Stimulated activated CD4-positive, alpha-beta T cell treated with anti-CD3 and anti-CD28 coated beads, Interleukin-12 subunit alpha, Interleukin-12 subunit beta, amount 100 ng/mL, for 48 hours (primary cell): ENCODE measurements at regions not wholly inside any gene's neighbourhood (a gene's known extent, or its start where the extent isn't known, plus 50 kb on each side); places are given as distances from the start of the nearest gene placed in this dataset.
"Not testable (repeated sequence)": the region's sequence is repeated elsewhere in the genome, so short reads cannot be mapped to it uniquely, and the experiment has no call there.

Experiments
- DNase-seq, 3 donors: peaks; one replicate each; pipeline ENCODE4 v3.0.0-alpha.2; 2020; ENCODE audit warnings: low read depth in 2 of 3, low spot score in 1 of 3

DNA sequence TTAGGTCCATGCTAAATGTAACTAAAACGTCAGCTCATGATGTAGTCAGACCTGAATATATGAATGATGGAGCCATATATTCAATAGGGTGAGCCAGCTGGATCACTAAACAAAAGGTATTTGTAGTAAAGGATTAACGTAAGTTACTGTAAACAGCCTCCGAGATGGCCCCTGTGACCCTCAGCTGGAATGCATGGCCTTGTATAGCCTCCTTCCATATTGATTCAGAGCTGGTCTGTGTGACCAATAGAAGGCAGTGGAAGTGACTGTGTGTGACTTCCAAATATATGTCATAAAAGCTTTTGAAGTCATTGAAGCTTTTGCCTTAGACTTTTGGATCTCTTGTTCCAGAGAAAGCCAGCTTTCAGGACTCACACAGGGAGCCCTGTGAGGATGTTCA is 154.4 kb upstream of the CHD1 start:
- DNase-seq, result no peak

DNA sequence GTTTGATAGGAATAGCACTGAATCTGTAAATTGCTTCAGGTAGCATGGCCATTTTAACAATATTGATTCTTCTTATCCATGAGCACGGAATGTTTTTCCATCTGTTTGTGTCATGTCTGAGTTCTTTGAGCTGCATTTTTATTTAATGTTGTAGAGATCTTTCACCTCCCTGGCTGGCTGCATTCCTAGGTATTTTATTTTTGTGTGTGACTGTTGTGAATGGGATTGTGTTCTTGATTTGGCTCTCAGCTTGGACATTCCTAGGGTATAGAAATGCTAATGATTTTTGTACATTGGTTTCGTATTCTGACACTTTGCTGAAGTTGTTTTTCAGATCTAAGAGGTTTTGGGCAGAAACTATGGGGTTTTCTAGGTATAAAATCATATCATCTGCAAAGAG is 152.9 kb upstream of the CHD1 start:
- DNase-seq, result no peak

DNA sequence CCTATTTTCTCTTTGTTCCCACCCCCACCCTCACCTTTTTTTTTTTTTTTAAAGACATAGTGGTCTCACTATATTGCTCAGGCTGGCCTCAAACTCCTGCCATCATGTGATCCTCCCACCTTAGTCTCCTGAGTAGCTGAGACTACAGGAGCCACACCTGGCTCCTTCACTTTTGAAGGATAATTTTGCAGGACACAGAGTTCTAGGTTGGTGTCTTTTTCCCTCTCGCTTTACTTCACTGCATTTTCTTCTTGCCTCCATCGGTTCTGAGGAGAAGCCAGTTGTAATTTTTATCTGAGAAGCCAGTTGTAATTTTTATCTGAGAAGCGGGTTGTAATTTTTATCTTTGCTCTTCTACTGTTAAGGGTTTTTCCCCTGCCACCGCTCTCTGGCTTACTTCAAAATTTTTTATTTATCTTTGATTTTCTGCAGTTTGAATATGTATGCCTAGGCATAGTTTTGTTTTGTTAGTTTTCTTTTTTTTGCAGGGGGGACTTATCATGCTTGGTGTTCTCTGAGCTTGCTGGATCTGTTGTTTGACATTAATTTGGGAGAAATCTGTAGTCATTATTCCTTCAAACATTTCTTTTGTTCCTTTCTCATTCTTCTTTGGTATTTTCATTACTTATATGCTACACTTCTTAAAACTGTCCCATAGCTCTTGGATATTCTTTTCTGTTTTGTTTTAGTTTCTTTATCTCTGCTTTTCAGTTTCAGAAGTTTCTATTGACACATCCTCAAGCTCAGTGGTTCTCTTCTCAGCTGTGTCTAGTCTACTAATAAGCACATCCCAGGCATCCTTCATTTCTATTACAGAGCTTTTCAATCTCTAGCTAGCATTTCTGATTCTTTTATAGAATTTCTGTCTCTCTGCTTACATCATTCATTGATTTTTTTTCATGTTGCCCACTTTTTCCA is 148.2 kb upstream of the CHD1 start:
- DNase-seq, result no peak

DNA sequence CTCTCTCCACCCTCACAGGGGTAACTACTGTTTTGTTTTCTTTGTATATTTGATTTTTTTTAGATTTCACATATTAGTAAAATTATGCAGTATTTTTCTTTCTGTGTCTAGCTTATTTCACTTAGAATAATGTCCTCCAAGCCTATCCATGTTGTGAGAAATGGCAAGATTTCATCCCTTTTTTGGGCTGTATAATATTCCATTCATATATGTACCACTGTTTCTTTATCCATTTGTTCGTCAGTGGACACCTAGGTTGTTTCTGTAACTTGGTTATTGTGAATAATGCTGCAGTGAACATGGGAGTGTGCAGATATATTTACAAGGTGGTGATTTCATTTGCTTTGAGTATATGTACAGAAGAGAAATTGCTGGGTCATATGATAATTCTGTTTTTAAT is 144.0 kb upstream of the CHD1 start:
- no peak for DNase-seq

DNA sequence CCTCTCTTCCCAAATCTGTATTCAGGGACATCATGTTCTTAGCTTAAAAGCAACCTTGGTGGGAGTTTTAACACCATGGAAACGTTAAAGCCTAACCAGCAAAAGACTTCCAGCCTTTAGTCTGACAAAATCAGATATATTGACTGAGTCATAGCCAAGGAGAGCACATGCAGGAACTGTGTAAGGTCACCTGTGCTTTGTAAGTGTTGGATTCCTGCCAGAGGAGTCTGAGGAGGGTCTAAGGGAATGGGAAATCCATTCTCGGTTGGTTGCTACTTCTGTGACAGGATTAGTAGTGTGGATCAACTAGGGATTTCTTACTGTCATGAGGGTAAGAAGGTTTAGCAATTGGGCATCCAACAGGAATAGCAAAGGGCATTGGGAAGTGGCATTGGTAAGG is 142.0 kb upstream of the CHD1 start:
- no peak for DNase-seq

DNA sequence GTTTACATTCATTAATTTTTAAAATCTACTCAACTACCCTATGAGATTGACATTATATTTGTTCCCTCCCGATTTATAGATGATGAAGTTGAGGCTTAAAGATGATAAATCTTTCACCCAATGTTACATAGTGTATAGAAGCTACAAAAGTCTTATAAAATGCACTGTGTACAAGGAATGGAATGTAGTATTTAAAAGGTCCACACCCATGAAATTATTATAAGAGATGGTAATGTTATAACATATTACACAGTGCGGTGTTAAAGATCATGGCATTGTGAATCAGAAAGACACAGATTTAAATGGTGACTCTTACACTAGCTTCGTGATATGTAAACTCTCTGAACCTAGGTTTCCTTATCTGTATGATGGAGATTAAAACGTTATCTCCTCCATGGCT is 141.6 kb upstream of the CHD1 start:
- DNase-seq, result no peak

DNA sequence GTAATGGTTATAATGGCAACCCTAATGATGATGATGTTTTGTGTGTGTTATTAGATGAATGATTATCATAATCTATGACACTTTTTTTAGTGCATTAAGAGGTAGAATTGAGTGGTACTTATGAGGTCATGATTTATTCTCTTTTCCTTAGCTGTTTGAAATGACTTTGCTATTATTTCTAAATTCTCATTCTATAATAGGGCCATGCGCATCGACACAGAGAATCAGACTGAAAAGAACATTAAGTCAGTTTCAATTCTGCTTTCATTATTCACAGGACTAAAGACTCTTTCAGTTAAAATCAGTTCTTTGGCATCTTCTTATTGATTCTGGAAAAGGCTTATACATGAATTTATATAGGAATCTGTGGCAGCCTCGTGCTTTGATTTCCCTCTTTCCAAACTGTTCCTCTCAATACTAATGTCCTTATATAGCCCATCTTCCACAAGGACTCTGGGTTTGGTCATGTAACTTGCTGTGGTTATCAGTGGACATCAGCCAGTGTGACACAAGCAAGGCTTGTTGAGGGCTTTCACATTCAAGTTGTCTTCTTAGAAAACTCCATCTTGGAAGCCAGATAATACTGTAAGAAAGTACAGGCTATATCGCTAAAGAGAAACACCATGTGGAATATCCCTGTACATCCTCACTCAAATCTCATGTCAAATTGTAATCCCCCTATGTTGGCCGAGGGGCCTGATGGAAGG is 140.3 kb upstream of the CHD1 start:
- no peak for DNase-seq

DNA sequence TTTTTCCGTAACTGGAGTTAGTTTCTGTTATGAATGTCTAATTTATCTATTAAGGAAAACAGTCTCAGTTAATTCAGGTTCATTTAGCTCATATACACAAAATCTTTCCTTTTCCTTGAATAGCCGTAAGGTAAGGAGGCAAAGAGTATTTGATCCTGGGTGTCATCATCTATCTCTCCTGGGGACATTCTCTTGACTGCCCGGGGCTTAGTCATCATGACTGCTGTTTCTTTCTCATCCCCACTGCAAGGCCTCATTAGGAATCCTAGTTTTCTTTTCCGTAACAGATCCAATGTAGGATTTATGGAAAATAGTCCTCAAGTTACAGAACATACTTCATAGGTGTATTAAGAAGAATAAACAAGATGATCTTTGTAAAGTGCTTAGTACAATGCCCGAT is 134.9 kb upstream of the CHD1 start:
- DNase-seq, result no peak

DNA sequence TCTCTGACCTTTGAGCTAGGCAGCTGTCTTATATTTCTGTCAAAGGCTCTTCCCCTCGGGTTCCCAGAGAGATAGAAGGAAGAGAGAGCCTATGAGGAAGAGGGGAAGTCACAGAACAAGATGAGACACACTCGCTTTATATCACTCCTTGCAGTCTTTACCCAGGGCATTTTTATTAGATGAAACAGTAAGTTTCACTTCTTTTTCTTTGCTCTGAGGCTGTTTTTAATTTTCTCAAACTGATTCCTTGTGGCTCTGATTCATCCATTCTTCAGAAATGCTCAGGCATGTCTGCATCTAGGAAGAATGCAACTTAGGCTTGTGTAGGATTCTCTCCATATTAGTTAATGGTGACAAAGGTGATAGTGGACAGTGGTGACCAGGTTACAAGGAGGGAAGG is 132.9 kb upstream of the CHD1 start:
- no peak for DNase-seq

DNA sequence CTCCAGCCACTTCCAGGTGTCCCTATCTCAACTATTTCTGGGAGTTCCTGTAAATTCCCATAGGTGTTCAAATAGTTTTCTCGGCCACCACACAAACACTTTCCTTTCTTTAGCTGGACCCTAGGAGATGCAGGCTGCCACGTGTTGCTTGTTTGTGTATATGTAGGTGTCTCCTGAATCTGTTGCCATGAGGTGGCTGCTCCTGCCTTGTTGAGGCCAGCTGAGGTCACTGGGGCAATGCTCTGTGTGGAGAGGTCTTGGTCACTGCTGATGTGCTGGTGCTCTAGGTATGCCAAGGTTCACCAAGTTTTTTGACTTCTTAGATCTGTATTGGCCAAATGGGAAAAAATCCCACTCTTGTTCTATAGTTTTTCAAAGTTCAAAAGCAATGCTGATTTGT is 132.5 kb upstream of the CHD1 start:
- no peak for DNase-seq

DNA sequence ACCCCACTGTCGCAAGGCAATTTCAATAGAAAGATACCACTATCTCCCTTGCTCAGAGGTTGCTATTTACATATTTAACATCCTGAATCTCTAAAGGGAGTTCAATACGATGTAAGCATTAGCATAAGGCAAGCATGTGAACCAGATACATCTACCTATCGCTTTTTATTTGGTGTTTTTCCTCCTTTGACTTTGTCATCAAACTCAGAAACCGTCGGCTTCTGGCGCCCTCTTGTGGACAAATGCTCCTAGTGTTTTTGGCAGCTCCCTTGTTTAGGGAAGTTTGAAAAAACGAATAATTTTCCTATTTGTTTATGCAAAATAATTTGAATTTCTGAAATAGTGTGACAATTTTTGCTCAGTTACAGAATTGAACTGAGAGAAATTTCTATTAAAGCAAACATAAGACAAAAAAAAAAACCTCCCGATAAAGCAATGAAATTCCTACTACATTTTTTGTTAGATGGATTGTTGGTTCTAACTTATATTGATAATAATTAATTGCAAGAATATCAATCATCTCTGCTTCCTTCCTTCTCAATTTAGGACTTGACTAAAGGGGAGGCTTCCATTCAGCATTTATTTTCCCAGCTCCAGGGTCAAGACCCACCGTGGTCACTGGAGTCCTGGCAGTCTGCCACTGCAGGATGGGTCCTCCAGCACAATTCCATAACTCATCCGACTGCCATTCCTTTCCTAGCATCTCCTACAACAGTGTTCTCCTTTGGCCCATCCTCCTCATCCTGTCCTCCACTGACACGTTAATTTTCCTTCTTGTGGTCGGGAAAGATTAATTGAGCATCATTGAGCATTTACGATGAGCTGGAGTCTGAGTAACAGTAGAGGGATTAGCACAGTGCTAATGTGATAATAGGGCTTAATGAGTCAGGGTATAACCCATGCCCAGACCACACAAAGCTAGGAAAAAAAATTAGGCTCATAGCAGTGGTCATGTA is 131.8 kb upstream of the CHD1 start:
- peak; percentile 62 to 90 (median 75) for DNase-seq

DNA sequence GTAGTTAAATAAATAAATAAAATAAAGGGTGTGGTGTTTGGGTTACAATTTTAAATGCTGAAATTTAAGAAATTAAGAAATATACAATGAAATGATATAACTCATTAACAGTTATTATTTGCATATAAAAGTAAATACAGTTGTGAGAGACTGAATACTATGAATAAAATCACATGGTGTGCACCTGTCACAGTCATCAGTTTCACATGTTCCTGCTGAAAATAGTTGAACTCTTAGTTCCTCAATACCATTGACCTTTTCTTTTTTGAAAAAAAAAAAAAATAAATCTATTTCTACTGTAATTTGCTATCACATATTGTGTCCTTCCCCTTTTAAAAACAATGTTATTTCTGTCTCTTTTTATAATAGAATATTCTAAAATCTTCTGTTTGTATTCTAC is 130.9 kb upstream of the CHD1 start:
- no peak for DNase-seq

DNA sequence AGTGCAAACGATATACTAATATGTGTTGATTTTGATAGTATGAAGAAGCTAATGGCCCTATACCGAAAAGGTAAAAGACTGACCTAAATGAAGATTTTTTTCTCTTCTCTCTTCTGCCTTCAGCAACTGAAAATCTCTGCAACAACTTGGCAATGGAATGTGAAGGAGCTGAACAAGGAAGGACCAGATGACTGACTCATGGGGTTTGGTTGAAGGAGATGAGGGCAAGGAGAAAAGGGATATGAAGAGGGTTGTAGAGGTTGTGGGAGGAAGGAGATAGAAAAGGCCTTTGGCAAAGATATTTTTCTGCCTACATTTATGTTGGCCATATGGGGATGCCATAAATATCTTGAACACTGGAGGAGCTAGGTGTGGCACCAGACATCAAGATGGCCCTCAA is 129.7 kb upstream of the CHD1 start:
- no peak for DNase-seq

DNA sequence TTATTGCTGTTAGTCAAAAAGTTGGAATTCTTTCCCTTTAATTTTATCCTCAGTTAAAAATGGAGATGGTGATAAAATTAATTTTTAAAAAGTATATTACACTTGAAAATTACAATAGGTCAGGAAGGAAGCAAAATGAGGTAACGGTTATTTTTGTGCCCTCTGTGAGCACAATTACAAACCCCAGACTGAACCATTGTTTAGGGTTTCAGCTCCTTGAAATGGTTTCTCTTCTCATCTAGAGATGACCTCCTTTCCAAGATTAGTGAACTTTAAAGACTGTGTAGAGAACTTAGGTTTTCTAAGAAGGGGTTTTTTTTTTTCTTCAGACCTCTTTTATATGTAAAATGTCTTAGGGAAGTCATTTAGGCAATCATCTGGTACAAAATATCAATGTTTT is 126.2 kb upstream of the CHD1 start:
- DNase-seq, result no peak

DNA sequence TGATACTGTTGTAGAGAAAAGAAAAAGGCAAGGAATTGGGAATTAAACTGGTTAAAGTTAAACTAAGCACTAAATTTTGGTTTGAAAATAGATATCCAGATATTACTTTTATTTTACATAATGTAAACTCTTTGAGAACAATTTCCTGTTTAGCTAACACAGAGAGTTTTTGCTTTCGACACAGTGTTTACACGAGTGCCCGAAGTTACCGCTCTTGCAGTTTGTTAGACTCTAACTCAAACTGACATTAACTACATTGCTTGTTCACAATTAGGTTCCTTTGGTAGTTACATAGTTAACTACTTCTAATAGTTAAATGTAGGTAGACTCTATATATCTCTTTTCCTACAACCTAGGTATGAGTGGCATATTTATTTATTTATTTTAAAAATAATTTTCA is 117.1 kb upstream of the CHD1 start:
- no peak for DNase-seq

DNA sequence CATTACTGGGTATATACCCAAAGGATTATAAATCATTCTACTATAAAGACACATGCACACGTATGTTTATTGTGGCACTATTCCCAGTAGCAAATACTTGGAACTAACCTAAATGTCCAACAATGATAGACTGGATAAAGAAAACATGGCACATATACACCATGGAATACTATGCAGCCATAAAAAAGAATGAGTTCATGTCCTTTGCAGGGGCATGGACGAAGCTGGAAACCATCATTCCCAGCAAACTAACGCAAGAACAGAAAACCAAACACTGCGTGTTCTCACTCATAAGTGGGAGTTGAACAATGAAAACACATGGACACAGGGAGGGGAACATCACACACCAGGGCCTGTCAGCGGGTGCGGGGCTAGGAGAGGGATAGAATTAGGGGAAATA is 114.5 kb upstream of the CHD1 start:
- not testable (repeated sequence) for DNase-seq

DNA sequence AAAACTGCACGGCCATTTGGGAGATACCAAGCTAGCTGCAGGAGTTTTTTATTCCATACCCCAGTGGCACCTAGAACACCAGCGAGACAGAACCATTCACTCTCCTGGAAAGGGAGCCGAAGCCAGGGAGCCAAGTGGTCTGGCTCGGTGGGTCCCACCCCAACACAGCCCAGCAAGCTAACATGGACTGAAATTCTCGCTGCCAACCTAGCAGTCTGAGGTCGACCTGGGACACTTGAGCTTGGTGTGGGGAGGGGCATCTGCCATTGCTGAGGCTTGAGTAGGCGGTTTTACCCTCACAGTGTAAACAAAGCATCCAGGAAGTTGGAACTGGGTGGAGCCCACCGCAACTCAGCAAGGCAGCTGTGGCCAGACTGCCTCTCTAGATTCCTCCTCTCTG is 108.9 kb upstream of the CHD1 start:
- DNase-seq, result peak in 1 of 3 donors; percentile 7

DNA sequence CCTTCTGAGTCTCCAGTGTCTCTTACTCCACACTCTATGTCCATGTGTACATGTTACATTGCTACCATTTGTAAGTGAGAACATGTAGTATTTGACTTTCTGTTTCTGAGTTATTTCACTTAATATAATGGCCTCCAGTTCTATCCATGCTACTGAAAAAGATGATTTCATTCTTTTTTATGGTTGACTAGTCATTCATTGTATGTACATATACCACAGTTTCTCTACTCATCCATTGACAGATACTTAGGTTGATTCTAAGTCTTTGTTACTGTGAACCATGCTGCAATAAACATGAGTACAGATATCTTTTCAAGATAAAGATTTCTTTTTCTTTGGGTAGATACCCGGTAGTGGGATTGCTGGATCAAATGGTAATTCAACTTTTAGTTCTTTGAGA is 107.1 kb upstream of the CHD1 start:
- DNase-seq, result no peak

DNA sequence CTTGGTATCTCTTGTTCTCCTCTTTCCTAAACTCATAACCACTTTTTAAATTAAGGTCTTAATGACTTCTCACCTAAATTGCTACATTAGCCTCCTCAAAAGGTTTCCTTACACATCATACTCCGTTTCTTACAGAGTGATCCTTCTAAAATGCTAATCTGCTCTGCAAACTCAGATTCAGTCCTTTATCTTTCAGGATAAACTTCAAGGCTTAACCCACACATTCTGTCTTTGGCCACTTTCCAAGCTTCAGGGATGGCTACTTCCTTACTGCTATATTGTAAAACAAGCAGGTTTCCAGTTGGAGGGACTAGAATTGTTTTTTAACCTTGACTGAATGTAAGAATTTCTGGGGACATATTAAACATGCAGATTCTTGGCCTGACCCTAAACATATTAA is 105.5 kb upstream of the CHD1 start:
- no peak for DNase-seq

DNA sequence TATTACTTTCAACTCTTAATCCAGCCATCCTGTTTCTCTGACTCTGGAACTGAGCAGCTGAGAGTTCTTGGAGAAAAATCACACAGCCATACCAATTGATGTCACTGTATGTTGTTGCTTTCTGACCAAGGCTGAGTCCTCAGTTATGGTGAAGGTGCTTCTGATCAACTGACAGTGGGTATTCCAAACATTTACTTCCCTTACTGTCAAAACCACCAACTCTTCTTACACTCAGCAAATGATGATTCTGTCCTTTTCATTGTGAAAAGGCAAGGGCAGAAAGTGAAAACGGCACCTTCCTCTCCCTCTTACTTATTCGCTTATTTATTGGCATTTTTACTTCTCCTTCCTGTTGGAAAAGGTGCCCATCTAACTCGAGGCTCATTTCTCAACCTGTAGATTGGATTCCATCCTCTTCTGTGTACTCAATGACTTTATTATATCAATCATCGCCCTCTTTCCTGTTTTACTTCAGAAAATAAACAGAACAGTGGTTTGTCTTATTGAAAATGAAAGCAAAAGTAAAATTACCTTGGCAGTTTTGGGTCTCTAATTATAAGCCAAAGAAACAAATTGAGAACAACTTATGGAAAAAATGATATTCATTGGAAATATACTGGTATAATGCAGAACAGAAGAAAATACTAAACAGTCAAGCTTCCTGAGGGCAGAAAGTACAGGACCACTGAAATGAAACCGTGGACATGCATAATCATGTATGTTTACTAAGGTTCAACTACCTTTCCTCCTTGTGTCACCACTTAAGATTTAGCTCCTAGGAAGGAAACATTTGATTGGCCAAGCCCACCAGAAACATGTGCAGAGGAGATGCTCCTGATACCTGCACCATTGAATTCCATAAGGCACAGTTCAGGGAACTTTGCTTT is 104.5 kb upstream of the CHD1 start:
- DNase-seq, result no peak
